ENCODE measurements at regions not wholly inside any gene's neighbourhood (a gene's known extent, or its start where the extent isn't known, plus 50 kb on each side); places are given as distances from the start of the nearest gene placed in this dataset.
"Not testable (repeated sequence)": the region's sequence is repeated elsewhere in the genome, so short reads cannot be mapped to it uniquely, and the experiment has no call there.

- H3K4me1 ChIP-seq (ENCODE audit: insufficient read depth); H4K20me1 ChIP-seq (ENCODE audit: insufficient read depth); DNase-seq; H3K9me2 ChIP-seq (ENCODE audit: insufficient read depth); H3F3A ChIP-seq (ENCODE audit: insufficient read depth); H3K4me2 ChIP-seq (ENCODE audit: unreplicated experiment); H2AFZ ChIP-seq; H3K36me3 ChIP-seq (ENCODE audit: low read depth); in situ Hi-C loops (cut with MboI); H3K9me3 ChIP-seq (ENCODE audit: low read depth); H3K27ac ChIP-seq; H3K27me3 ChIP-seq (replicated peaks; ENCODE audit: insufficient read depth); H3K9ac ChIP-seq; H3K79me2 ChIP-seq (ENCODE audit: insufficient read depth); H3K4me3 ChIP-seq: not testable (repeated sequence)
- 48 to 52% methylated on average over 4 to 5 of the region's 5 CpGs for WGBS, 2 experiments (ENCODE audit: low coverage in 1 of 2, low lambda C conversion rate in 2 of 2, missing lambda C conversion rate in 2 of 2)
Observed at GRCh38 chr5:20890936-20891335, 902.9 kb upstream of the CDH18 start.

GRCh38 chr5:20875726-20876125 is 887.7 kb upstream of the CDH18 start:
- H3K27ac ChIP-seq; H3K4me1 ChIP-seq (ENCODE audit: insufficient read depth); H3K9me2 ChIP-seq (ENCODE audit: insufficient read depth); H2AFZ ChIP-seq; H3K4me3 ChIP-seq; H3K4me2 ChIP-seq (ENCODE audit: unreplicated experiment); H3K79me2 ChIP-seq (ENCODE audit: insufficient read depth); in situ Hi-C loops (cut with MboI); H4K20me1 ChIP-seq (ENCODE audit: insufficient read depth); H3K27me3 ChIP-seq (replicated peaks; ENCODE audit: insufficient read depth); H3K36me3 ChIP-seq (ENCODE audit: low read depth); H3K9ac ChIP-seq; DNase-seq; H3K9me3 ChIP-seq (ENCODE audit: low read depth); H3F3A ChIP-seq (ENCODE audit: insufficient read depth): not testable (repeated sequence)

GRCh38 chr5:20865892-20866291 is 877.9 kb upstream of the CDH18 start:
- H3K27me3 ChIP-seq (replicated peaks; ENCODE audit: insufficient read depth); H3K79me2 ChIP-seq (ENCODE audit: insufficient read depth); H3K4me3 ChIP-seq; DNase-seq; H3K36me3 ChIP-seq (ENCODE audit: low read depth); H3K27ac ChIP-seq; H3K9ac ChIP-seq; H3K4me1 ChIP-seq (ENCODE audit: insufficient read depth); H4K20me1 ChIP-seq (ENCODE audit: insufficient read depth); H3K9me2 ChIP-seq (ENCODE audit: insufficient read depth); H2AFZ ChIP-seq; in situ Hi-C loops (cut with MboI); H3K4me2 ChIP-seq (ENCODE audit: unreplicated experiment); H3K9me3 ChIP-seq (ENCODE audit: low read depth); H3F3A ChIP-seq (ENCODE audit: insufficient read depth): not testable (repeated sequence)
- WGBS, 2 experiments (ENCODE audit: low coverage in 1 of 2, low lambda C conversion rate in 2 of 2, missing lambda C conversion rate in 2 of 2), result 0 to 2% methylated on average over 3 of the region's 3 CpGs

GRCh38 chr5:20833081-20833627 is 845.2 kb upstream of the CDH18 start:
- H3K4me2 ChIP-seq (ENCODE audit: unreplicated experiment), result no peak overlapping the region

GRCh38 chr5:20832204-20833080 is 844.4 kb upstream of the CDH18 start:
- Histone ChIP-seq H3K9ac (no peak overlapping the region), H3K27ac (no peak overlapping the region), H3K4me1 (ENCODE audit: insufficient read depth) (no peaks in the 10 kb centered on the region), H3K9me2 (ENCODE audit: insufficient read depth) (no peaks in the 10 kb centered on the region), H3K9me3 (ENCODE audit: low read depth) (no peaks in the 10 kb centered on the region), H3K79me2 (ENCODE audit: insufficient read depth) (no peaks in the 10 kb centered on the region), H3F3A (ENCODE audit: insufficient read depth) (no peaks in the 10 kb centered on the region), H3K27me3 (replicated peaks; ENCODE audit: insufficient read depth) (no peaks in the 10 kb centered on the region), H3K4me2 (ENCODE audit: unreplicated experiment) (no peak overlapping the region), H4K20me1 (ENCODE audit: insufficient read depth) (no peaks in the 10 kb centered on the region), H3K36me3 (ENCODE audit: low read depth) (no peaks in the 10 kb centered on the region), H3K4me3 (no peak overlapping the region), H2AFZ (peak overlapping the region; percentile 11; the same call in 1 of the 2 replicates)
- no peak for TF ChIP-seq EZH2phosphoT487 (IDR thresholded peaks at IDR 0.05; ENCODE audit: insufficient read depth, low read depth)
- TF ChIP-seq EZH2 (IDR thresholded peaks at IDR 0.05; ENCODE audit: insufficient read depth, poor library complexity, severe bottlenecking), result no peak
- WGBS, 2 experiments (ENCODE audit: low coverage in 1 of 2, low lambda C conversion rate in 2 of 2, missing lambda C conversion rate in 2 of 2), result 32 to 44% methylated on average over 5 of the region's 5 CpGs
- in situ Hi-C loops (cut with MboI), result no loop called here
- DNase-seq, result no peak

More at GRCh38 chr5:20833081-20833627, 845.2 kb upstream of the CDH18 start:
- Histone ChIP-seq H3K27ac (no peak overlapping the region), H2AFZ (peak overlapping the region; percentile 11; the same call in 1 of the 2 replicates), H3K27me3 (replicated peaks; ENCODE audit: insufficient read depth) (no peaks in the 10 kb centered on the region), H3K36me3 (ENCODE audit: low read depth) (no peaks in the 10 kb centered on the region), H3K4me1 (ENCODE audit: insufficient read depth) (no peaks in the 10 kb centered on the region), H4K20me1 (ENCODE audit: insufficient read depth) (no peaks in the 10 kb centered on the region), H3K4me3 (no peak overlapping the region), H3K79me2 (ENCODE audit: insufficient read depth) (no peaks in the 10 kb centered on the region), H3K9me3 (ENCODE audit: low read depth) (no peaks in the 10 kb centered on the region), H3K9ac (no peak overlapping the region), H3F3A (ENCODE audit: insufficient read depth) (no peaks in the 10 kb centered on the region), H3K9me2 (ENCODE audit: insufficient read depth) (no peaks in the 10 kb centered on the region)
- 24 to 30% methylated on average over 4 of the region's 4 CpGs for WGBS, 2 experiments (ENCODE audit: low coverage in 1 of 2, low lambda C conversion rate in 2 of 2, missing lambda C conversion rate in 2 of 2)
- no peak for DNase-seq
- TF ChIP-seq EZH2 (IDR thresholded peaks at IDR 0.05; ENCODE audit: insufficient read depth, poor library complexity, severe bottlenecking) (no peak), EZH2phosphoT487 (IDR thresholded peaks at IDR 0.05; ENCODE audit: insufficient read depth, low read depth) (no peak)
- in situ Hi-C loops (cut with MboI), result no loop called here

- in situ Hi-C loops (cut with MboI); H3K4me1 ChIP-seq (ENCODE audit: insufficient read depth); H3K27me3 ChIP-seq (replicated peaks; ENCODE audit: insufficient read depth); H2AFZ ChIP-seq; H3K9me2 ChIP-seq (ENCODE audit: insufficient read depth); H4K20me1 ChIP-seq (ENCODE audit: insufficient read depth); H3K9ac ChIP-seq; H3K4me2 ChIP-seq (ENCODE audit: unreplicated experiment); H3K4me3 ChIP-seq; H3K27ac ChIP-seq; DNase-seq; H3F3A ChIP-seq (ENCODE audit: insufficient read depth); H3K79me2 ChIP-seq (ENCODE audit: insufficient read depth); H3K36me3 ChIP-seq (ENCODE audit: low read depth); H3K9me3 ChIP-seq (ENCODE audit: low read depth): not testable (repeated sequence)
- WGBS, 2 experiments (ENCODE audit: low coverage in 1 of 2, low lambda C conversion rate in 2 of 2, missing lambda C conversion rate in 2 of 2), result 0 to 6% methylated on average over 1 of the region's 1 CpG
Observed at GRCh38 chr5:20825951-20826350, 838.0 kb upstream of the CDH18 start.

- H4K20me1 ChIP-seq (ENCODE audit: insufficient read depth); H2AFZ ChIP-seq; H3F3A ChIP-seq (ENCODE audit: insufficient read depth); H3K36me3 ChIP-seq (ENCODE audit: low read depth); H3K4me2 ChIP-seq (ENCODE audit: unreplicated experiment); in situ Hi-C loops (cut with MboI); H3K4me3 ChIP-seq; H3K27ac ChIP-seq; H3K79me2 ChIP-seq (ENCODE audit: insufficient read depth); H3K27me3 ChIP-seq (replicated peaks; ENCODE audit: insufficient read depth); H3K9ac ChIP-seq; H3K9me2 ChIP-seq (ENCODE audit: insufficient read depth); DNase-seq; H3K4me1 ChIP-seq (ENCODE audit: insufficient read depth); H3K9me3 ChIP-seq (ENCODE audit: low read depth): not testable (repeated sequence)
- WGBS, 2 experiments (ENCODE audit: low coverage in 1 of 2, low lambda C conversion rate in 2 of 2, missing lambda C conversion rate in 2 of 2), result 46 to 50% methylated on average over 1 of the region's 1 CpG
Observed at GRCh38 chr5:20797216-20797615, 809.2 kb upstream of the CDH18 start.
